ENCODE measurements at regions not wholly inside any gene's neighbourhood (a gene's known extent, or its start where the extent isn't known, plus 50 kb on each side); places are given as distances from the start of the nearest gene placed in this dataset.

- Histone ChIP-seq H3K4me3 (ENCODE audit: low read depth, low read length, poor library complexity, severe bottlenecking) (peak overlapping the region; percentile 77), H3K4me2 (ENCODE audit: low read length) (peak overlapping the region; percentile 99), H3K9me2 (ENCODE audit: insufficient read depth, low read length) (no peaks in the 10 kb centered on the region), H3K36me3 (ENCODE audit: insufficient read depth, low read length) (peaks cover 41% of the 10 kb centered on the region), H3K79me2 (ENCODE audit: insufficient read depth, low read depth, low read length) (peaks cover 42% of the 10 kb centered on the region), H3K27ac (ENCODE audit: low read depth, low read length, poor library complexity, severe bottlenecking) (peak overlapping the region; percentile 99), H2AFZ (ENCODE audit: low read length) (no peak overlapping the region), H3K4me1 (ENCODE audit: insufficient read depth, low read length, poor library complexity, severe bottlenecking) (peaks cover 88% of the 10 kb centered on the region), H4K20me1 (ENCODE audit: insufficient read depth, low read length) (no peaks in the 10 kb centered on the region), H3K9me3 (ENCODE audit: low read length) (peaks cover 14% of the 10 kb centered on the region)
- DNase-seq (ENCODE audit: low spot score): peak; percentile 60
- intact Hi-C loops (cut with micrococcal nuclease; ENCODE audit: unreplicated experiment): no loop called here
- TSS peak; percentile 66 for BruUV-seq (replicated peaks)
- ChIA-PET POLR2A (interaction anchor here (0.8 to 5.6 kb wide), 7 partner anchors 9 to 101 kb away, joined by 3 to 81 read pairs (median 5); partner anchors contain the start of gene KLF13), CTCF (ENCODE audit: unreplicated experiment) (interaction anchor here (0.5 to 2.6 kb wide), 2 partner anchors 35 to 119 kb away, joined by 3 to 12 read pairs; no protein-coding TSS in a partner anchor)
- TF ChIP-seq CTCF (conservative IDR thresholded peaks at IDR 0.05; ENCODE audit: low read length) (no peak), EZH2phosphoT487 (IDR thresholded peaks at IDR 0.05; ENCODE audit: borderline replicate concordance, low read depth, low read length) (no peak)
These were observed 98.6 kb upstream of the KLF13 start for GRCh38 chr15:31228011-31228484.

- Histone ChIP-seq H3K27ac (ENCODE audit: low read depth, low read length, poor library complexity, severe bottlenecking) (peak overlapping the region; percentile 99), H3K4me1 (ENCODE audit: insufficient read depth, low read length, poor library complexity, severe bottlenecking) (peaks cover 94% of the 10 kb centered on the region), H3K79me2 (ENCODE audit: insufficient read depth, low read depth, low read length) (peaks cover 42% of the 10 kb centered on the region), H3K4me3 (ENCODE audit: low read depth, low read length, poor library complexity, severe bottlenecking) (peak overlapping the region; percentile 77), H2AFZ (ENCODE audit: low read length) (no peak overlapping the region), H3K36me3 (ENCODE audit: insufficient read depth, low read length) (peaks cover 30% of the 10 kb centered on the region), H3K9me3 (ENCODE audit: low read length) (peaks cover 14% of the 10 kb centered on the region), H3K9me2 (ENCODE audit: insufficient read depth, low read length) (no peaks in the 10 kb centered on the region), H4K20me1 (ENCODE audit: insufficient read depth, low read length) (no peaks in the 10 kb centered on the region), H3K4me2 (ENCODE audit: low read length) (peak overlapping the region; percentile 99)
- no TSS peak for BruUV-seq (replicated peaks)
- TF ChIP-seq EZH2phosphoT487 (IDR thresholded peaks at IDR 0.05; ENCODE audit: borderline replicate concordance, low read depth, low read length): no peak
- ChIA-PET POLR2A (interaction anchor here (0.6 to 5.6 kb wide), 14 partner anchors 8 to 230 kb away, joined by 3 to 81 read pairs (median 4); no protein-coding TSS in a partner anchor), CTCF (ENCODE audit: unreplicated experiment) (interaction anchor here (0.6 to 2.6 kb wide), 4 partner anchors 34 to 120 kb away, joined by 3 to 12 read pairs (median 3); no protein-coding TSS in a partner anchor)
- intact Hi-C loops (cut with micrococcal nuclease; ENCODE audit: unreplicated experiment): no loop called here
- DNase-seq (ENCODE audit: low spot score): peak; percentile 91
These were observed 97.4 kb upstream of the KLF13 start for GRCh38 chr15:31228980-31229826.

- ChIA-PET CTCF (ENCODE audit: unreplicated experiment) (interaction anchor here (0.9 to 2.5 kb wide), 3 partner anchors 33 to 204 kb away, joined by 3 to 8 read pairs (median 4); no protein-coding TSS in a partner anchor), POLR2A (interaction anchor here (0.5 to 5.6 kb wide), 10 partner anchors 9 to 232 kb away, joined by 3 to 81 read pairs (median 4); partner anchors contain the start of gene KLF13)
- H3K4me1 ChIP-seq (ENCODE audit: insufficient read depth, low read length, poor library complexity, severe bottlenecking): peaks cover 94% of the 10 kb centered on the region
- peak overlapping the region; percentile 77 for H3K4me3 ChIP-seq (ENCODE audit: low read depth, low read length, poor library complexity, severe bottlenecking)
- no peak for TF ChIP-seq EZH2phosphoT487 (IDR thresholded peaks at IDR 0.05; ENCODE audit: borderline replicate concordance, low read depth, low read length)
- no peak for TF ChIP-seq CTCF (conservative IDR thresholded peaks at IDR 0.05; ENCODE audit: low read length)
- no peak overlapping the region for H2AFZ ChIP-seq (ENCODE audit: low read length)
- peaks cover 39% of the 10 kb centered on the region for H3K79me2 ChIP-seq (ENCODE audit: insufficient read depth, low read depth, low read length)
- peaks cover 22% of the 10 kb centered on the region for H3K36me3 ChIP-seq (ENCODE audit: insufficient read depth, low read length)
- H3K4me2 ChIP-seq (ENCODE audit: low read length): peak overlapping the region; percentile 99
- peak overlapping the region; percentile 99 for H3K27ac ChIP-seq (ENCODE audit: low read depth, low read length, poor library complexity, severe bottlenecking)
- no peaks in the 10 kb centered on the region for H4K20me1 ChIP-seq (ENCODE audit: insufficient read depth, low read length)
- no TSS peak for BruUV-seq (replicated peaks)
- no peaks in the 10 kb centered on the region for H3K9me2 ChIP-seq (ENCODE audit: insufficient read depth, low read length)
- H3K9me3 ChIP-seq (ENCODE audit: low read length): peaks cover 14% of the 10 kb centered on the region
- intact Hi-C loops (cut with micrococcal nuclease; ENCODE audit: unreplicated experiment): loop anchor here (1.0 to 2.0 kb wide), 5 partner anchors 14 to 228 kb away; partner anchors contain the start of gene KLF13
- peak; percentile 100 for DNase-seq (ENCODE audit: low spot score)
These were observed 95.8 kb upstream of the KLF13 start for GRCh38 chr15:31230630-31231485.

All from OCI-LY7 (cell line).